Mucosa of gallbladder (tissue), 1 donor: ENCODE measurements at regions not wholly inside any gene's neighbourhood (a gene's known extent, or its start where the extent isn't known, plus 50 kb on each side); places are given as distances from the start of the nearest gene placed in this dataset.
"Not testable (repeated sequence)": the region's sequence is repeated elsewhere in the genome, so short reads cannot be mapped to it uniquely, and the experiment has no call there.

Experiments used
- DNase-seq: peaks from one replicate; pipeline ENCODE4 v3.0.0-alpha.2; 2020; ENCODE audit warnings: low spot score
- donor health status: DM: no; HTN: no; CAD: no.

DNA sequence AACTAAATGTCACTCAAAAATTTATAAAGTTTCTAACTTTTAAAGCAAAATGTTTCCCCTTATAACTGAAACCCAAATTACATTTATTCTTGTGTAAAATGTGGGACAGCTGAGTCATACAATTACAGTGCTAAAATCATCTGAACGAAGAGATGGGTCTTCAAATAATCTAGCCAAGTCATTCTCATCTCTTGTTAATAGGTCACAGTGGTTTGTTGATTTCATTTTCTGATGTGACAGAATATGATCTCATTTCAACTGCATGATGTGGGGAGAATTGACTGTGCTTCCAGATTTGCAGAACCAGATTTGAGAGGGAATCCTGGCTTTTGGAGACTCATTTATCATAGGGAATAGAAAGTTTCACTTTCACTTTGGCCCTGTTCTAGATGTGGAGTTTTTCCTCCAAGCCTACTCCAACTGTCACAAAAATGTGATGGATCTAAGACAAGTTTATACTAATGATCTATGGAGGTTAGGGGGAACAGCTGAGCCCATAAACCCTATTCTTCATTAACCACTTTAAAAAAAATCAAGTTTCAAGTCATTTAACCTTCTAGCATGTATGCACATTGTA is 685.0 kb downstream of the PDCD6IP start:
- no peak for DNase-seq

- no peak for DNase-seq
Observed at GRCh38 chr3:34504366-34504765, 705.9 kb downstream of the PDCD6IP start.

GRCh38 chr3:34504775-34505174 is 706.3 kb downstream of the PDCD6IP start:
- DNase-seq = no peak

DNA sequence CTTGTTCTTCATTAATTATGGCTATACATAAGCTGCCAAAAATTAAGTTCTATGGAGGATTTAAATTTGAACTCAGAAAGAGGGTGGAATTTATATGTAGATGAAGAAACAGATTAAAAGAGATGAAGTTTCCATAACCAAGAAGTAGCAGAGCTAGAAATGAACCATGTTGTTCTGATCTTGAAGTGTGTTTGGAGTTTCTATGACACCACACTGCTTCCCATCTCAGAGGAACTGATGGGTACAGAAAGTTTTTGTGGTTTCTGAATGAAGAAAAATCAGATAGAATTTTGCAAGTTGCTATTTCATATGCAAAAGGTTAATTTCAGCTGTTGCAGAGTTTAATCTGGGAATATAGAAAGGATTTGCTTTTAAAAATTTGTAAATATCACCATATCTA is 710.3 kb downstream of the PDCD6IP start:
- DNase-seq = no peak

GRCh38 chr3:34511891-34512290 is 713.5 kb downstream of the PDCD6IP start:
- no peak for DNase-seq

DNA sequence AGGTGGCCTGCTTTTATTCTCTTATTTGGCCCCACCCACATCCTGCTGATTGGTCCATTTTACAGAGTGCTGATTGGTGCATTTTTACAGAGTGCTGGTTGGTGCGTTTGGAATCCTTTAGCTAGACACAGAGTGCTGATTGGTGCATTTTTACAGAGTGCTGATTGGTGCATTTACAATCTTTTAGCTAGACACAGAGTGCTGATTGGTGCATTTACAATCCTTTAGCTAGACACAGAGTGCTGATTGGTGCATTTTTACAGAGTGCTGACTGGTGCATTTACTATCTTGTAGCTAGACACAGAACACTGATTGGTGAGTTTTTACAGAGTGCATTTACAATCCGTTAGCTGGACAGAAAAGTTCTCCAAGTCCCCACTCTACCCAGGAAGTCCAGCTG is 720.6 kb downstream of the PDCD6IP start:
- not testable (repeated sequence) for DNase-seq

GRCh38 chr3:34531156-34531555 is 732.7 kb downstream of the PDCD6IP start:
- DNase-seq = no peak

DNA sequence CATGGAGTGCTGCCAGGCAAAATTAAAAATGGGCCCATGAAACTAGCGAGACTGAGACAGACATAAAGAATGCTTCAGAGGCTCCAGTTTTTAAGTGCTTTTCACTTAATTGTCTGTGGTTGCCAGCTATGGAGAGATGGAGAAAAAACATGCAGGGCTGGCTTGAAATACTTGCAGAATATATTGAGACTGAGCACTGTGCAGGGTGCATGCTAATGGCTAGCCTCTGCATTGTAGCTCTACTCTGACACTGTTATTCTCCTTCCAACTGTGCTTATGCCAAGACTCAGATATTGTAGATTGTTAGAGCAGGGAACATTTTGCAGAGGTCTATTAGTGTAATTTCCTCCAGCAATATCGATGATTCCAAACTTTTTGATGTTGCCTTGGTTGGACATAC is 735.0 kb downstream of the PDCD6IP start:
- no peak for DNase-seq

DNA sequence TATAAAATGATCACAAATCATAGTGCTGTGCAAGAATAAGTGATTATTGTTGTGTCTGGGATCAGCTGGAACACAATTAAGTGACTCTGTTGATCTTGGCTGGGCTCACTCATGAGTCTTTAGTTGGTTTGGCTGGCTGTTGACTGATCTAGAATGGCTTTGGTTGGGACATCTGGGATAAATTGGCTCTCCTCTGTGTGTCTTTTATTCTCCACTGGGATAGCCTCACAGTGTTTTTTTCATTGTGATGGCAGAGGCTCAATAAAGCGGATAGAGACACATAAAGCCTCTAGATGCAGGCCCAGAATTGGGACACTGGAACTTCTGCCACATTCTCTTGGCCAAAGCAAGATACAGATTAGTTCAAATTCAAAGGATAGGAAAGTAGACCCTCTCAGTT is 735.6 kb downstream of the PDCD6IP start:
- no peak for DNase-seq

DNA sequence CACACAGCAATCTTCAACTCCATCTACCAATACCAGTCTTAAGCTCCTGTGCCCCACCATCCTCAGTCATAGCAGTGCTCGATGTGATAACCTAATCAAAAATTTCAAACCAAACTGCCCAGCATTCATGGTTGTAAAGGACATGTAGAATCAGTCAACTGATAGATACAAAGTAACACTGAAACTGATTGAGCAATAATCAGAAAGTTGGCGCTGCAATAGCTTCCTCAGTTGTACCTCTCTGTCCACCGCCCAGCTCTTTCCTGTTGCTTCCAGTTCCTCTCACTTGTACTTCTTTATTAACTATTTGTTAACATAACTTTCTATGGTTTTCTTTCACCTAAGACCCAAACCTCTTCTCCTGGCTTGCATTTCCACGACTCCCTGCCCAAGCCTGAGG is 745.7 kb downstream of the PDCD6IP start:
- DNase-seq = no peak

GRCh38 chr3:34547297-34547920 is 749.0 kb downstream of the PDCD6IP start:
- DNase-seq = no peak

GRCh38 chr3:34567266-34567665 is 768.8 kb downstream of the PDCD6IP start:
- no peak for DNase-seq

- no peak for DNase-seq
Observed at GRCh38 chr3:34568766-34569165, 770.3 kb downstream of the PDCD6IP start.

- no peak for DNase-seq
Observed at GRCh38 chr3:34569437-34569836, 771.0 kb downstream of the PDCD6IP start.

DNA sequence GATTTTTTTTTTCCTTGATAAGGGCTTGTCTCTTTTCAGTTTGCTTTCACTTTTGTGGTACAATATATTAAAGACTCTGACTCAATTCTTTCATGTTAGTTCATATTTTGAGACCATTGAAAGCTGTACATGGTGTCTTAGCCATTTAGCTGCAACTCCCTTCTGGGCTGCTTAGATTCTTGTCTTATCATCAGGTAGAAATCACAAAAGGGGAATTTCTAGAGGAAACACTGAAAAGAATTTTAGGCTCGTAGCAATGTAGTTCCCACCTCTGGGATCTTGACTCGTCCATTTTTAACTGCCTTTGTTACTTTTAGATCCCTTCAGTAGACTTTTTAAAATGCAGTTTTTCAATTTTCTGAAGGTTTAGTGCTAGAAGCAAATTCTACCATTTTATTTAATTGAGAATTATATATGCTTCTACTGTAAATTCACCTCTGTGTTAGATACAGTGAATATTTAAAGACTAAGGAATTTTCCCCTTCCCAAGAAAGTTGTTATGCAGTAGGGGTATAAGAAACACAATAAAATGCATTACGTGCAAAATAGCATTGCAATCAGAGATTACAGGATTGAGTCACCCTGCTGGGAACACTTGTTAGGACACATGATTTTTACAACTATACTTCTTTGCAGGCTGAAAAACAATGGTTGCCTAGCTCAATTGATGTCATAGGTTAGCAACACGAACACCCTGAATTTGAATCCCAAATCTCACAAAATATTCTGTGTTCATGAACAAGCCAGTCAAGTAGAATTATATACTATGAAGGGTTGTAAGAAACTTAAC is 772.7 kb downstream of the PDCD6IP start:
- no peak for DNase-seq

- DNase-seq = no peak
Observed at GRCh38 chr3:34571714-34572113, 773.3 kb downstream of the PDCD6IP start.

DNA sequence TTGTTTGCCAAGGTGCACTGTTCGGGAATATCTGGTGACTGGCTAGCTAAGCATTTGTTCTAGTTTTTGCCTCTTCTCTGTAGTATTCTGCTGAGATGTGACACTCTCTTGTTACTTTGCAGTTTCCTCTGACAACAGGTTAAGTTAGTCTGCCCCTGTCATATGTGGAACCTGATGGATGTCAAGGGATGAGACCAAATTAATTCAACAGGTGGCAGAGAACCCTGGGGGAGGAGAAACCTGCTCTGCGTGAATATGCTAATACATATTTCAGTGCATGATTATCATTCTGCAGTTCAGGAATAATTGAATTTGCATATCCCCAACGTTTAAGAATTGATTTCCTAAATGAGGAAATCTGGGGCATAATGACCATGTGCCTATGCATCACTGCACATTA is 777.3 kb downstream of the PDCD6IP start:
- DNase-seq = no peak

GRCh38 chr3:34582055-34582454 is 783.6 kb downstream of the PDCD6IP start:
- DNase-seq = no peak

GRCh38 chr3:34583451-34583850 is 785.0 kb downstream of the PDCD6IP start:
- no peak for DNase-seq

- no peak for DNase-seq
Observed at GRCh38 chr3:34584971-34585370, 786.5 kb downstream of the PDCD6IP start.

DNA sequence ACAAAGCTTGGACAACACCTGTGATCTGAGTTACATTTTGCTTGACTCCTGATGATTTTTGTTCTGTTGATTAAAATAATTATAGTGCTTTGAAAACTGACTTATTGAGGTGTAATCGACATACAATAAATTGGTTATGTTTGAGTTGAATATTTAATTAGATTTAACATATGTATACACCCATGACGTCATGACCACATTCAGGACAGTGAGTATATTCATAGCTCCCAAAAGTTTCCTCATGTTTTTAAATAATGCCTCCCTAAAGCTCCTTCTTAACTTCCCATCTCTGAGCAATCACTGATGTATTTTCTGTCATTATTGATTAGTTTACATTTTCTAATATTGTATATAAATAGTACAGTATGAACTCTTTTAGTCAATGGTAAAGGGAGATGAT is 801.2 kb downstream of the PDCD6IP start:
- no peak for DNase-seq

- DNase-seq = no peak
Observed at GRCh38 chr3:34619990-34620389, 821.6 kb downstream of the PDCD6IP start.

- DNase-seq = no peak
Observed at GRCh38 chr3:34626699-34627098, 828.3 kb downstream of the PDCD6IP start.
